ENCODE measurements at regions not wholly inside any gene's neighbourhood (a gene's known extent, or its start where the extent isn't known, plus 50 kb on each side); places are given as distances from the start of the nearest gene placed in this dataset.

- no peak for DNase-seq (ENCODE audit: insufficient read length, low spot score)
- FAIRE-seq = no peak
- TF ChIP-seq PAX5 (IDR thresholded peaks at IDR 0.05; ENCODE audit: insufficient read depth, low read length, severe bottlenecking) = no peak
These were observed 1479.9 kb upstream of the PRR20A start for GRCh38 chr13:55660851-55661250.

GRCh38 chr13:55661505-55661904 is 1479.2 kb upstream of the PRR20A start:
- DNase-seq (ENCODE audit: insufficient read length, low spot score) (no peak), FAIRE-seq (no peak)
- TF ChIP-seq POU2F2 (IDR thresholded peaks at IDR 0.05; ENCODE audit: low read depth, low read length) (no peak), TAF1 (IDR thresholded peaks at IDR 0.05; ENCODE audit: low read depth, low read length) (no peak), SPI1 (IDR thresholded peaks at IDR 0.05; ENCODE audit: low read depth, low read length) (no peak), PAX5 (IDR thresholded peaks at IDR 0.05; ENCODE audit: insufficient read depth, low read length, severe bottlenecking) (no peak), POLR2A (IDR thresholded peaks at IDR 0.05; ENCODE audit: low read depth, low read length) (no peak), POLR2AphosphoS5 (IDR thresholded peaks at IDR 0.05; ENCODE audit: low read depth, low read length) (no peak)

- no peak for TF ChIP-seq POLR2A (IDR thresholded peaks at IDR 0.05; ENCODE audit: low read depth, low read length)
- no peak for TF ChIP-seq POU2F2 (IDR thresholded peaks at IDR 0.05; ENCODE audit: low read depth, low read length)
- TF ChIP-seq TAF1 (IDR thresholded peaks at IDR 0.05; ENCODE audit: low read depth, low read length) = no peak
- no peak for TF ChIP-seq SPI1 (IDR thresholded peaks at IDR 0.05; ENCODE audit: low read depth, low read length)
- no peak for TF ChIP-seq POLR2AphosphoS5 (IDR thresholded peaks at IDR 0.05; ENCODE audit: low read depth, low read length)
- FAIRE-seq = no peak
- no peak for DNase-seq (ENCODE audit: insufficient read length, low spot score)
These were observed 1476.5 kb upstream of the PRR20A start for GRCh38 chr13:55664178-55664577.

GRCh38 chr13:55669051-55669450 is 1471.7 kb upstream of the PRR20A start:
- FAIRE-seq (no peak), DNase-seq (ENCODE audit: insufficient read length, low spot score) (no peak)
- TF ChIP-seq TAF1 (IDR thresholded peaks at IDR 0.05; ENCODE audit: low read depth, low read length) = no peak
- no peak for TF ChIP-seq POU2F2 (IDR thresholded peaks at IDR 0.05; ENCODE audit: low read depth, low read length)
- TF ChIP-seq PAX5 (IDR thresholded peaks at IDR 0.05; ENCODE audit: insufficient read depth, low read length, severe bottlenecking) = no peak
- no peak for TF ChIP-seq POLR2AphosphoS5 (IDR thresholded peaks at IDR 0.05; ENCODE audit: low read depth, low read length)
- no peak for TF ChIP-seq POLR2A (IDR thresholded peaks at IDR 0.05; ENCODE audit: low read depth, low read length)
- no peak for TF ChIP-seq SPI1 (IDR thresholded peaks at IDR 0.05; ENCODE audit: low read depth, low read length)

GRCh38 chr13:55673910-55674309 is 1466.8 kb upstream of the PRR20A start:
- no peak for DNase-seq (ENCODE audit: insufficient read length, low spot score)
- no peak for FAIRE-seq
- TF ChIP-seq POLR2AphosphoS5 (IDR thresholded peaks at IDR 0.05; ENCODE audit: low read depth, low read length) = no peak
- no peak for TF ChIP-seq SPI1 (IDR thresholded peaks at IDR 0.05; ENCODE audit: low read depth, low read length)
- TF ChIP-seq PAX5 (IDR thresholded peaks at IDR 0.05; ENCODE audit: insufficient read depth, low read length, severe bottlenecking) = no peak
- TF ChIP-seq POLR2A (IDR thresholded peaks at IDR 0.05; ENCODE audit: low read depth, low read length) = no peak
- no peak for TF ChIP-seq POU2F2 (IDR thresholded peaks at IDR 0.05; ENCODE audit: low read depth, low read length)
- TF ChIP-seq TAF1 (IDR thresholded peaks at IDR 0.05; ENCODE audit: low read depth, low read length) = no peak

- TF ChIP-seq TAF1 (IDR thresholded peaks at IDR 0.05; ENCODE audit: low read depth, low read length) (no peak), POU2F2 (IDR thresholded peaks at IDR 0.05; ENCODE audit: low read depth, low read length) (no peak), PAX5 (IDR thresholded peaks at IDR 0.05; ENCODE audit: insufficient read depth, low read length, severe bottlenecking) (no peak), POLR2A (IDR thresholded peaks at IDR 0.05; ENCODE audit: low read depth, low read length) (no peak), SPI1 (IDR thresholded peaks at IDR 0.05; ENCODE audit: low read depth, low read length) (no peak), POLR2AphosphoS5 (IDR thresholded peaks at IDR 0.05; ENCODE audit: low read depth, low read length) (no peak)
- DNase-seq (ENCODE audit: insufficient read length, low spot score) (no peak), FAIRE-seq (no peak)
These were observed 1457.9 kb upstream of the PRR20A start for GRCh38 chr13:55682776-55683175.

- FAIRE-seq (no peak), DNase-seq (ENCODE audit: insufficient read length, low spot score) (no peak)
- no peak for TF ChIP-seq POLR2A (IDR thresholded peaks at IDR 0.05; ENCODE audit: low read depth, low read length)
- TF ChIP-seq POLR2AphosphoS5 (IDR thresholded peaks at IDR 0.05; ENCODE audit: low read depth, low read length) = no peak
- TF ChIP-seq SPI1 (IDR thresholded peaks at IDR 0.05; ENCODE audit: low read depth, low read length) = no peak
- TF ChIP-seq PAX5 (IDR thresholded peaks at IDR 0.05; ENCODE audit: insufficient read depth, low read length, severe bottlenecking) = no peak
- TF ChIP-seq TAF1 (IDR thresholded peaks at IDR 0.05; ENCODE audit: low read depth, low read length) = no peak
- TF ChIP-seq POU2F2 (IDR thresholded peaks at IDR 0.05; ENCODE audit: low read depth, low read length) = no peak
These were observed 1435.2 kb upstream of the PRR20A start for GRCh38 chr13:55705526-55705925.

- no peak for DNase-seq (ENCODE audit: insufficient read length, low spot score)
- no peak for FAIRE-seq
- no peak for TF ChIP-seq SPI1 (IDR thresholded peaks at IDR 0.05; ENCODE audit: low read depth, low read length)
- no peak for TF ChIP-seq TAF1 (IDR thresholded peaks at IDR 0.05; ENCODE audit: low read depth, low read length)
- TF ChIP-seq PAX5 (IDR thresholded peaks at IDR 0.05; ENCODE audit: insufficient read depth, low read length, severe bottlenecking) = no peak
- no peak for TF ChIP-seq POLR2AphosphoS5 (IDR thresholded peaks at IDR 0.05; ENCODE audit: low read depth, low read length)
- no peak for TF ChIP-seq POLR2A (IDR thresholded peaks at IDR 0.05; ENCODE audit: low read depth, low read length)
- no peak for TF ChIP-seq POU2F2 (IDR thresholded peaks at IDR 0.05; ENCODE audit: low read depth, low read length)
These were observed 1434.7 kb upstream of the PRR20A start for GRCh38 chr13:55705971-55706370.

- no peak for TF ChIP-seq SPI1 (IDR thresholded peaks at IDR 0.05; ENCODE audit: low read depth, low read length)
- no peak for TF ChIP-seq POLR2A (IDR thresholded peaks at IDR 0.05; ENCODE audit: low read depth, low read length)
- TF ChIP-seq PAX5 (IDR thresholded peaks at IDR 0.05; ENCODE audit: insufficient read depth, low read length, severe bottlenecking) = no peak
- TF ChIP-seq POLR2AphosphoS5 (IDR thresholded peaks at IDR 0.05; ENCODE audit: low read depth, low read length) = no peak
- no peak for TF ChIP-seq POU2F2 (IDR thresholded peaks at IDR 0.05; ENCODE audit: low read depth, low read length)
- TF ChIP-seq TAF1 (IDR thresholded peaks at IDR 0.05; ENCODE audit: low read depth, low read length) = no peak
- no peak for DNase-seq (ENCODE audit: insufficient read length, low spot score)
- no peak for FAIRE-seq
These were observed 1426.6 kb upstream of the PRR20A start for GRCh38 chr13:55714120-55714519.

GRCh38 chr13:55727683-55728082 is 1413.0 kb upstream of the PRR20A start:
- TF ChIP-seq POLR2A (IDR thresholded peaks at IDR 0.05; ENCODE audit: low read depth, low read length) (no peak), POLR2AphosphoS5 (IDR thresholded peaks at IDR 0.05; ENCODE audit: low read depth, low read length) (no peak), TAF1 (IDR thresholded peaks at IDR 0.05; ENCODE audit: low read depth, low read length) (no peak), PAX5 (IDR thresholded peaks at IDR 0.05; ENCODE audit: insufficient read depth, low read length, severe bottlenecking) (no peak), POU2F2 (IDR thresholded peaks at IDR 0.05; ENCODE audit: low read depth, low read length) (no peak), SPI1 (IDR thresholded peaks at IDR 0.05; ENCODE audit: low read depth, low read length) (no peak)
- DNase-seq (ENCODE audit: insufficient read length, low spot score) (no peak), FAIRE-seq (no peak)
